ENCODE measurements at regions not wholly inside any gene's neighbourhood (a gene's known extent, or its start where the extent isn't known, plus 50 kb on each side); places are given as distances from the start of the nearest gene placed in this dataset.

DNA sequence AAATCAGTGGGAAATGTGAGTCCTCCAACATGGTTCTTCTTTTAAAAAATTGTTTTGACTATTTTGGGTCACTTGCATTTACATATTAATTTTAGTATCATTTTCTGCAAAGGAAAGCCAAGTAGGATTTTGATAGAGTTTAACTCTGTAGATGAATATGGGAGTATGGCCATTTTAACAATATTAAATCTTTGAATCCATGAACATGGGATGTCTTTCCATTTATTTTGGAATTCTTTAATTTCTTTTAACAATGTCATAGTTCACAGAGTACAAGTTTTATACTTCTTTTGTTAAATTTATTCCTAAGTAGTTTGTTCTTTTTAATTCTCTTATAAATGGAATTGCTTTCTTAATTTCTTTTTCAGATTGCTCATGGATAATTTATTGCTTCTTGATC, 56.5 kb upstream of the ARMC2 start:
- H3K9me3 ChIP-seq (replicated peaks), result peaks cover 17% of the 10 kb centered on the region
- no peaks in the 10 kb centered on the region for H3K4me1 ChIP-seq
- intact Hi-C loops (cut with micrococcal nuclease), result no loop called here
- H3K36me3 ChIP-seq, result no peaks in the 10 kb centered on the region
- DNase-seq, result no peak
- H3K27me3 ChIP-seq (ENCODE audit: low read depth), result no peaks in the 10 kb centered on the region
- TF ChIP-seq, protein P1, sequence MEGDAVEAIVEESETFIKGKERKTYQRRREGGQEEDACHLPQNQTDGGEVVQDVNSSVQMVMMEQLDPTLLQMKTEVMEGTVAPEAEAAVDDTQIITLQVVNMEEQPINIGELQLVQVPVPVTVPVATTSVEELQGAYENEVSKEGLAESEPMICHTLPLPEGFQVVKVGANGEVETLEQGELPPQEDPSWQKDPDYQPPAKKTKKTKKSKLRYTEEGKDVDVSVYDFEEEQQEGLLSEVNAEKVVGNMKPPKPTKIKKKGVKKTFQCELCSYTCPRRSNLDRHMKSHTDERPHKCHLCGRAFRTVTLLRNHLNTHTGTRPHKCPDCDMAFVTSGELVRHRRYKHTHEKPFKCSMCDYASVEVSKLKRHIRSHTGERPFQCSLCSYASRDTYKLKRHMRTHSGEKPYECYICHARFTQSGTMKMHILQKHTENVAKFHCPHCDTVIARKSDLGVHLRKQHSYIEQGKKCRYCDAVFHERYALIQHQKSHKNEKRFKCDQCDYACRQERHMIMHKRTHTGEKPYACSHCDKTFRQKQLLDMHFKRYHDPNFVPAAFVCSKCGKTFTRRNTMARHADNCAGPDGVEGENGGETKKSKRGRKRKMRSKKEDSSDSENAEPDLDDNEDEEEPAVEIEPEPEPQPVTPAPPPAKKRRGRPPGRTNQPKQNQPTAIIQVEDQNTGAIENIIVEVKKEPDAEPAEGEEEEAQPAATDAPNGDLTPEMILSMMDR (IDR thresholded peaks at IDR 0.05; ENCODE audit: borderline replicate concordance), result no peak
- no peak overlapping the region for H3K27ac ChIP-seq (replicated peaks)
- no peak overlapping the region for H3K4me3 ChIP-seq

DNA sequence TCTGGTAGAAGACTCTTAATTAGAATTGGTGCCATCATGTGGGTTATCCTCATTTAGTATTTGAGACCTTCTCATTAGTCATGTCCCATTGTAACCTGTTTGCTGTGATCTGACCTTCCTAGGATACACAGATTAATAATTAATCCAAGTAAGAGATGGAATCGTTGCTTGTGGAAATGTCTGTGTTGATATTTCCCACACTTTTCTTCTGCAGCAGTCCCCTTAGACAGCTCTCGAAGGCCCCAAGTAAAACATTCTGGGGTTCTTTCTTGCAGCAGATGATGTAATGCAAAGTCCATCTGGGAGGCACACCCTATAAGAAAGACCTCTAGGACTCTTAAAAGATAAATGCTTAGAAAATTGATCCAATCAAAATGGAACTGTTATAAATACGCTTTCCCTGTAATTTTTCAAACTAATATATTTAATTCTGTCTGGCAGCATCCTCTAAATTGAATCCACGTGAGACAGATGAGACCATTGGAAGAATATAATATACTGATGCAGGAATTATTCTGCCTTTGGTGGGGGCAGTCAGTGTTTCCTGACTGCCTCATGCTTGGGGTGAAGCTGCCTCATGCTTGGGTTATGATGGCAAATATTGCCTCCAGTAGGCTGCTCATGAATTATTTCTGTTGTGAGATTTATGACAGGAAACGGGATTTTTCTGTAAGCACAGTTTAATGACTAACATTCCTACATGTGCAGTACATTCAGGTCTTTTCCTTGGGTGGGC, 54.5 kb upstream of the ARMC2 start:
- no peak overlapping the region for H3K4me3 ChIP-seq
- TF ChIP-seq, protein P1 (IDR thresholded peaks at IDR 0.05; ENCODE audit: borderline replicate concordance), result no peak
- intact Hi-C loops (cut with micrococcal nuclease), result no loop called here
- H3K27ac ChIP-seq (replicated peaks), result no peak overlapping the region
- peaks cover 11% of the 10 kb centered on the region for H3K4me1 ChIP-seq
- DNase-seq, result no peak
- H3K27me3 ChIP-seq (ENCODE audit: low read depth), result no peaks in the 10 kb centered on the region
- H3K36me3 ChIP-seq, result no peaks in the 10 kb centered on the region
- peaks cover 10% of the 10 kb centered on the region for H3K9me3 ChIP-seq (replicated peaks)

DNA sequence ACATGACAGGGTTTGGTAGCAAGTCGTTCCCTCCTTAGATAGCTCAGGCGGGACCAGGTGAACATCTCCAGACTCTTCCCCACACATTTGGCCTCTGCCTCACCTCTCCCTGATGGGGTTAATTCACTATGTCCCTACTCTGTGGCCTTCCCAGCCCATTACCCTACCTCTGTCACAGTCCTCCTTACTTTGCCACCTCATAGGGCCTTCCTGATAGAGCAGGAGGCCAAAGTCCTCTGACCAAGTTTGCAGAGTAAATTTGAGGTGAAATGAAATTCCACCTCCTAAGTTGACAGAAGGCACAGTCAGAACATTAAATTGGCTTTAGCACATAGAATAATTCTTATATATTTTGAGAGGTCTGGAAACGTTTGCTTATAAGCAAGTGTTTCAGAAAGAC, 53.1 kb upstream of the ARMC2 start:
- DNase-seq, result no peak
- TF ChIP-seq, protein P1 (IDR thresholded peaks at IDR 0.05; ENCODE audit: borderline replicate concordance), result no peak
- intact Hi-C loops (cut with micrococcal nuclease), result no loop called here
- peaks cover 4% of the 10 kb centered on the region for H3K9me3 ChIP-seq (replicated peaks)
- H3K4me3 ChIP-seq, result no peak overlapping the region
- H3K27me3 ChIP-seq (ENCODE audit: low read depth), result no peaks in the 10 kb centered on the region
- no peaks in the 10 kb centered on the region for H3K36me3 ChIP-seq
- H3K27ac ChIP-seq (replicated peaks), result no peak overlapping the region
- peaks cover 13% of the 10 kb centered on the region for H3K4me1 ChIP-seq

DNA sequence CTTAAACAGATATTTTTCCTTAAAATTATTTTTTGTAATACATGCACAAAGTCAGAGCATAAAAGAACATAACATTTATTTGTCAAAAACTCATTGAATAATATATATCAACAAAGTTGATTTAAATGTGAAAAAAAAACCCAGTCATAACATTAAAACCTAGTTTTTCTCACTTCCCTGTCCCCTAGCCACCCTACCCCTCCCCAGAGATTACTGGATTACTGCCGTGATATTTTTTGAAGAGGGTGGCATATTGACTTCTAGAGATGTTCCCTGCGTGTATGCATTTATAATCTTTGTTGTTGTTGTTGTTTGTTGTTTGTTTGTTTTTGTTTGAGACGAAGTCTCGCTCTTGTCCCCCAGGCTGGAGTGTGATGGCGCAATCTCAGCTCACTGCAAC, 52.4 kb upstream of the ARMC2 start:
- Histone ChIP-seq H3K27me3 (ENCODE audit: low read depth) (no peaks in the 10 kb centered on the region), H3K36me3 (no peaks in the 10 kb centered on the region), H3K4me3 (no peak overlapping the region), H3K27ac (replicated peaks) (no peak overlapping the region), H3K9me3 (replicated peaks) (peaks cover 4% of the 10 kb centered on the region), H3K4me1 (peaks cover 13% of the 10 kb centered on the region)
- TF ChIP-seq, protein P1 (IDR thresholded peaks at IDR 0.05; ENCODE audit: borderline replicate concordance), result no peak
- intact Hi-C loops (cut with micrococcal nuclease), result no loop called here
- no peak for DNase-seq

DNA sequence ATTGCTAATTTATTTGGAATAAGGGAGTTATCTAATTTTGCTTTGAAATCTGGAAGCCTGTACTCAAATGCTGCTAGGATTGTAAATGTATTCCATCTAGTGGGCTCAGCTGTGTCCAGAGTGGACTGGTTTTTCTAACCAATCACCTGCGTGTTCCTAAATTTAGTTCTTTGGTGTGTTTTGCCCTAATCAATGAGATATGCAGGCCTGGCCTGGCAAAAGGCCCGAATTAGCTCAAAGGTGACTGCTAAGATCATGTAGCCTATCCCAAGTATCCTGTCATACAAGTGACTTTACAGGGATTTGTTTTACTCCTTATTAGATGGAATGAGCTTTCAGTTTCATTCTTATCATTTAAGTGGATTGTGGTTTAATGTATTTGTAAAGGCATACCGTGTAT, 51.3 kb upstream of the ARMC2 start:
- no peak for DNase-seq

More for the DNA sequence above, 51.3 kb upstream of the ARMC2 start:
- H3K4me3 ChIP-seq, result no peak overlapping the region
- no peak overlapping the region for H3K27ac ChIP-seq (replicated peaks)
- no peaks in the 10 kb centered on the region for H3K36me3 ChIP-seq
- intact Hi-C loops (cut with micrococcal nuclease), result no loop called here
- TF ChIP-seq, protein P1 (IDR thresholded peaks at IDR 0.05; ENCODE audit: borderline replicate concordance), result no peak
- no peaks in the 10 kb centered on the region for H3K9me3 ChIP-seq (replicated peaks)
- peaks cover 20% of the 10 kb centered on the region for H3K4me1 ChIP-seq
- H3K27me3 ChIP-seq (ENCODE audit: low read depth), result no peaks in the 10 kb centered on the region
